Activated CD4-positive, alpha-beta T cell treated with anti-CD3 and anti-CD28 coated beads, Interleukin-2, amount 10 ng/mL, durations not matched to agents 7 days and 5 days (primary cell): ENCODE measurements at regions not wholly inside any gene's neighbourhood (a gene's known extent, or its start where the extent isn't known, plus 50 kb on each side); places are given as distances from the start of the nearest gene placed in this dataset.
"Not testable (repeated sequence)": the region's sequence is repeated elsewhere in the genome, so short reads cannot be mapped to it uniquely, and the experiment has no call there.

ENCODE experiments used
- CTCF ChIA-PET: fragments of 350-600 bp; sonication (Branson Sonifier 250); formaldehyde crosslinking; loops from one replicate; lab custom pipeline; 2021; ENCODE audit warnings: antibody characterized with exemption; lab: Charles Lee
- POLR2A ChIA-PET: fragments of 350-600 bp; sonication (Branson Sonifier 250); formaldehyde crosslinking; loops from one replicate; lab custom pipeline; 2021; ENCODE audit warnings: antibody characterized with exemption; lab: Charles Lee
- DNase-seq: peaks from one replicate; pipeline ENCODE4 v3.0.0-alpha.2; 2020
- H3K27ac Mint-ChIP-seq: one replicate; pipeline ENCODE4 v1.8.0; 2021; ENCODE audit warnings: mild to moderate bottlenecking, moderate library complexity, mixed read lengths
- H3K27me3 Mint-ChIP-seq: one replicate; pipeline ENCODE4 v1.8.0; 2021; ENCODE audit warnings: mixed read lengths
- H3K36me3 Mint-ChIP-seq: one replicate; pipeline ENCODE4 v1.8.0; 2021; ENCODE audit warnings: low read depth, mixed read lengths
- H3K4me1 Mint-ChIP-seq: one replicate; pipeline ENCODE4 v1.8.0; 2021; ENCODE audit warnings: mixed read lengths
- H3K4me3 Mint-ChIP-seq: one replicate; pipeline ENCODE4 v1.8.0; 2021; ENCODE audit warnings: mild to moderate bottlenecking, moderate library complexity, mixed read lengths
- H3K9me3 Mint-ChIP-seq: one replicate; pipeline ENCODE4 v1.8.0; 2021; ENCODE audit warnings: mixed read lengths

DNA sequence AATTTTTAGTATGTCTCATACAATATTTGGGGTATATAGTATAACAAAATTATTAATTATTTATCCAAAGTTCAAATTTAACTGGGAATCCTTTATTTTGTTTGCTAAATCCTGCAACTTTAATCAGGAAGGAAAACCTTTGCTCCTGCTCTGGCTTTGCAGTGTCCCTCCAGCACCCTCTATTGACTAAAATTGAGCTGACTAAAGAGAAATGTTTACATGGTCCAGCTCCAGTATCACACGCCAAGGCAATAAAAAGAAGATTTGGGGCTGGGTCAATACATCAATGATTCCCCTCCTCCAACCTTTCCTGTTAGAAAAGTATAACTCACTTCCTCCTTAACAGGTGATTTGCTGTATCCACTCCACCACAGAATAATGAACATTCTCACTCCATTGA lies 153.0 kb upstream of the LRRC4C start:
- Mint-ChIP-seq H3K36me3 (no peaks in the 10 kb centered on the region), H3K4me3 (no peak overlapping the region), H3K4me1 (no peaks in the 10 kb centered on the region), H3K9me3 (peaks cover 4% of the 10 kb centered on the region), H3K27me3 (no peaks in the 10 kb centered on the region), H3K27ac (no peak overlapping the region)
- ChIA-PET POLR2A (no interaction called here), CTCF (no interaction called here)
- no peak for DNase-seq

DNA sequence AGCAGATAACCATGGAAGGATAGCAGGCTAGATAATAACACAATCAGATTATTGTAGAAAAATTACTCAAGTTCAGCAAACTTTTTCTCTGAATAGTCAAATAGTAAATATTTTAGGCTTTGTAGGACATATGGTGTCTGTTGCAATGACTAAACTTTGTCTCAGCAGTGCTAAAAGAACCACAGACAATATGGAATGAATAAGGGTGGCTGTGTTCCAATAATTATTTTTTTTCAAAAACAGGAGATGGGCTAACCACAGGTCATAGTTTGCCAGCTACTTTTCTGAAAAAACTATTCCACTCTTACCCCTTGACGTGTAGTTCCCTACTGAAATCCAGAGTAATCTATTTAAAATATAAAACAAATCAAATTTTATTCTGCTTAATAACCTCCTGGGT lies 153.9 kb upstream of the LRRC4C start:
- no peak overlapping the region for H3K27ac Mint-ChIP-seq
- H3K4me1 Mint-ChIP-seq, result no peaks in the 10 kb centered on the region
- no peak for DNase-seq
- CTCF ChIA-PET, result no interaction called here
- POLR2A ChIA-PET, result no interaction called here
- no peaks in the 10 kb centered on the region for H3K36me3 Mint-ChIP-seq
- peaks cover 1% of the 10 kb centered on the region for H3K9me3 Mint-ChIP-seq
- H3K27me3 Mint-ChIP-seq, result no peaks in the 10 kb centered on the region
- no peak overlapping the region for H3K4me3 Mint-ChIP-seq

DNA sequence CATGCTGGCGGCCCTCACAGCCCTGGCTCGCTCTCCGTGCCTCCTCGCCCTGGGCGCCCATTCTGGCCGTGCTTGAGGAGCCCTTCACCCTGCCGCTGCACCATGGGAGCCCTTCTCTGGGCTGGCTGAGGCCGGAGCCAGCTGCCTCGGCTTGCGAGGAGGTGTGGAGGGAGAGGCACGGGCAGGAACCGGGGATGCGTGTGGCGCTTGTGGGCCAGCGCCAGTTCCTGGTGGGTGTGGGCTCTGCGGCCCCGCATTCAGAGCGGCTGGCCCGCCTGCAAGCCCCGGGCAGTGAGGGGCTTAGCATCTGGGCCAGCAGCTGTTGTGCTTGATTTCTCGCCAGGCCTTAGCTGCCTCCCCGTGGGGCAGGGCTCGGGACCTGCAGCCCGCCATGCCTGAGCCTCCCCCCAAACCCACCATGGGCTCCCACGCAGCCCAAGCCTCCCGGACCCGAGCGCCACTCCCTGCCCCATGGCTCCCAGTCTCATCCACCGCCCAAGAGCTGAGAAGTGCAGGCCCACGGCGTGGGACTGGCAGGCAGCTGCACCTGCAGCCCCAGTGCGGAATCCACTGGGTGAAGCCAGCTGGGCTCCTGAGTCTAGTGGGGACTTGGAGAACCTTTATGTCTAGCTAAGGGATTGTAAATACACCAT lies 163.4 kb upstream of the LRRC4C start:
- Mint-ChIP-seq H3K9me3 (peaks cover 23% of the 10 kb centered on the region), H3K4me3 (no peak overlapping the region), H3K36me3 (no peaks in the 10 kb centered on the region), H3K27me3 (no peaks in the 10 kb centered on the region), H3K27ac (no peak overlapping the region), H3K4me1 (no peaks in the 10 kb centered on the region)
- ChIA-PET CTCF (no interaction called here), POLR2A (no interaction called here)
- DNase-seq, result no peak

DNA sequence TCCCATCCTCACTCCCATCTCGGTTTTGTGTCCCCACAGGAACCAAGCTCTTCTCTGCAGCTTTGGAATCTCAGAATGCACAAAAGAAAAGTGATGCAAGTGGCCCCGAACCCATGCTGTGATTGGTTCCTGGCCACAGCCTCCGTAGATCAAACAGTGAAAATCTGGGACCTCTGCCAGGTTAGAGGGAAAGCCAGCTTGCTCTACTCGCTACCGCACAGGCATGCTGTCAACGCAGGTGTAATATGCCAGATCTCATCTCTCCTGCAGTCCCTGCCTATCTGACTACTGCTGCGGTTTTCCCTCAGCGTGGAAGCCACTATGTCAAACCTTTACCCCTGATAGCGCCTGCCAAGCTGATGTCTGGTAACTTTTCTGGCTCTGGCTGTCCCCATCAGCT lies 200.5 kb upstream of the LRRC4C start:
- Mint-ChIP-seq H3K27me3 (no peaks in the 10 kb centered on the region), H3K4me1 (no peaks in the 10 kb centered on the region), H3K4me3 (no peak overlapping the region), H3K27ac (no peak overlapping the region), H3K9me3 (peaks cover 15% of the 10 kb centered on the region), H3K36me3 (no peaks in the 10 kb centered on the region)
- DNase-seq, result no peak
- CTCF ChIA-PET, result no interaction called here
- POLR2A ChIA-PET, result no interaction called here

DNA sequence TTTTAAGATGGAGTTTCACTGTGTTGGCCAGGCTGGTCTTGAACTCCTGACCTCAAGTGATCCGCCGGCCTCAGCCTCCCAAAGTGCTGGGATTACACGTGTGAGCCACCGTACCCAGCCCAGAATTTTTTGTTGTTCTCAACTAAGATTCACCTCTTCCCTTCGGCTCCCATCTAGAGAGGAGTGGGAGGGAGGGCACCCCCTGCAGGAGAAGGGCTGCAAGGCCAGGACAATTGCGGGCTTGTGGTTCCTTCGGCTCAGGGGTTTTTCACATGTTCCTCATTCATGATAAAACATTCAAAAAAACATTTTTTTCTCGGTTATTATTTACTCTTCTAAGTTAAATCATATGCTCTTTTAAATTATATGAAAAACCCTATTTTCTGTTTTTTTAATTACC lies 201.1 kb upstream of the LRRC4C start:
- Mint-ChIP-seq H3K27me3 (no peaks in the 10 kb centered on the region), H3K4me1 (no peaks in the 10 kb centered on the region), H3K27ac (no peak overlapping the region), H3K9me3 (peaks cover 15% of the 10 kb centered on the region), H3K4me3 (no peak overlapping the region), H3K36me3 (no peaks in the 10 kb centered on the region)
- POLR2A ChIA-PET, result no interaction called here
- DNase-seq, result no peak
- CTCF ChIA-PET, result no interaction called here

DNA sequence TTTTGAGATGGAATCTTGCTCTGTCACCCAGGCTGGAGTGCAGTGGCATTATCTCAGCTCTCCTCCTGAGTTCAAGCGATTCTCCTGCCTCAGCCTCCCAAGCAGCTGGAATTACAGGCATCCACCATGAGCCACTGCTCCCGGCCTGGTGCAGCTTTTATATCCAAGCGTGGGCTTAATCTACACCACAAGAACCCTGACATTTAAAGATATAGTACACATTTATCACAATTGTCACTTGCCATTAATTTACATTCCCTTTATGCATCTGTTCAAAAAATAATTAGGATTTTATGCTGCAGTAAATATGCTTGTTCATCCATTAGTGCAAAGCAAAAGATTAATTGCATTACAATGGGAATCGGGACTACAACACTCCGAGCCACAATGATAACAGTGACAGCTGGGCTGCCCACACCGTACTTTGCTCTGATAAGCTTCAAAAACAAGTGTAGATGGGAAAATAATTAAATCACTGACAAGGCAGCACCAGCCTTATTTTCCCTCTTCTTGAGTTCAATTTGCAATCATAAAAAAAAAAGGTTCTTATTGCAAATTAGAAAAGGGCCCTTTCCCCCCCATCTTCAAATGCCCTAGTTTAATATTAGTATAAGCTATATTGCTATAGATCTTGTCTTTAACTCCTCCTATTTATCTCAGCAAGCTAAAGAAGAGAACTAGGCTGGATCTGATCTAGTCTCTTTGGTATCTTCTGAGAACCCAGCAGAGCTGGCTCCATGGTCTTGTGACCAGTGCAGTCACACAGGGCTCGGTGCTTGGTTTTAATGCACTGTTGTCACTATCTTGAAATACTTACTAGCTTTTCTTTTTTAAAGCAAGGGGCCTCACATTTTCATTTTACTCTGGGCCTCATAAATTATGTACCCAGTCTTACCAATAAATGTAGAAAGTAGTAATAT lies 206.2 kb upstream of the LRRC4C start:
- no peak for DNase-seq
- ChIA-PET POLR2A (no interaction called here), CTCF (interaction anchor here (0.7 kb wide), 1 partner anchor 63 kb away, joined by 4 read pairs; no protein-coding TSS in a partner anchor)
- Mint-ChIP-seq H3K27me3 (no peaks in the 10 kb centered on the region), H3K4me1 (no peaks in the 10 kb centered on the region), H3K27ac (no peak overlapping the region), H3K9me3 (peaks cover 14% of the 10 kb centered on the region), H3K4me3 (no peak overlapping the region), H3K36me3 (no peaks in the 10 kb centered on the region)

DNA sequence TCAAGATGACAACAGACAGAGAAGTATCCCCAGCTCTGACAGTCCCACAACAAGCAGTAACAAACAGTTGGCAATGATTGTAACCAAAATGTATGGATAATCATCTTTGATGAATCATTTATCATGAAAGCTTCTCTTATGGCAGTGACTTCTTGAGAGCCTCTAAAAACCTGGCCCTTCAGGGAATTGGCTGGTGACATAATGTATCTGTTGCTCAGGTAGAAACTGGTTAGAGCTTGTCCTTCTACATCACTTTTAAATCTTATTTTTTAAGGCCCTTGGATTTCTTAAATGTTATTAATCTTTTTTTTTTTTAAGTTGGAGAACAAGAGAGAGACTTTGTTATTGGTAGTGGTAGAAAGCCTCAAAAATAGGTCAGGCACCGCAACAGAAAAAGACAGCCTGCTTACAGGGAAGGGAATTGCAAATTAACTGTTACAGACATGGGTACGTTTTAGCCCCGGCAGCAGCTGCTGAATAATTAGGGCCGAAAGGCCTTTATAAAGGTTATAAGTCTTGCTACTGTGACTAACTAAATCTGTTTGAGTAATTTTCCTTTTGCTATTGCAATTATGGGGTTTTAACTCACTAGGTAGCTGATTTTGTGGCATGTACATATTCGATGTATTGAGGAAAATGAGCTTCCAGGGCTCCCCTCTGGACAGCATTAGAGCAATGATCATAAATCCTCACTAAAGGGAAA lies 207.7 kb upstream of the LRRC4C start:
- H3K4me1 Mint-ChIP-seq, result no peaks in the 10 kb centered on the region
- ChIA-PET POLR2A (no interaction called here), CTCF (no interaction called here)
- DNase-seq, result no peak
- H3K9me3 Mint-ChIP-seq, result peaks cover 14% of the 10 kb centered on the region
- no peak overlapping the region for H3K4me3 Mint-ChIP-seq
- H3K27ac Mint-ChIP-seq, result no peak overlapping the region
- no peaks in the 10 kb centered on the region for H3K36me3 Mint-ChIP-seq
- no peaks in the 10 kb centered on the region for H3K27me3 Mint-ChIP-seq

DNA sequence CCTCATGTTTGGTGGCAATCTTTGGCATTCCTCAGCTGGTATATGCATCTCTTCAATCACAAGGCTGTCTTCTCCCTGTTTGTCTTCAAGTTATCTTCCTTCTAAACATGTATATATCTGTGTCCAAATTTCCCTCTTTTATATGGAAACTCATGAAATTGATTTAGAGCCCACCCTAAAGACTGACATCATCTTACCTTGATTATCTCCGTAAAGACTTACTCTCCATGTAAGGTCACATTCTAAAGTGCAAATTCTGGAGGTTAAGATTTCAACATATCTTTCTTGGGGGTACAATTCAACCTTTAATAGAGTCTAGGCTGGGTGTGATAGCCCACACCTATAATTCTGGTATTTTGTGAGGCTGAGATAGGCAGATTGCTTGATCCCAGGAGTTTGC lies 215.8 kb upstream of the LRRC4C start:
- H3K4me1 Mint-ChIP-seq, result no peaks in the 10 kb centered on the region
- H3K4me3 Mint-ChIP-seq, result no peak overlapping the region
- no peak for DNase-seq
- peaks cover 2% of the 10 kb centered on the region for H3K9me3 Mint-ChIP-seq
- H3K27me3 Mint-ChIP-seq, result no peaks in the 10 kb centered on the region
- no peak overlapping the region for H3K27ac Mint-ChIP-seq
- ChIA-PET POLR2A (no interaction called here), CTCF (no interaction called here)
- no peaks in the 10 kb centered on the region for H3K36me3 Mint-ChIP-seq

DNA sequence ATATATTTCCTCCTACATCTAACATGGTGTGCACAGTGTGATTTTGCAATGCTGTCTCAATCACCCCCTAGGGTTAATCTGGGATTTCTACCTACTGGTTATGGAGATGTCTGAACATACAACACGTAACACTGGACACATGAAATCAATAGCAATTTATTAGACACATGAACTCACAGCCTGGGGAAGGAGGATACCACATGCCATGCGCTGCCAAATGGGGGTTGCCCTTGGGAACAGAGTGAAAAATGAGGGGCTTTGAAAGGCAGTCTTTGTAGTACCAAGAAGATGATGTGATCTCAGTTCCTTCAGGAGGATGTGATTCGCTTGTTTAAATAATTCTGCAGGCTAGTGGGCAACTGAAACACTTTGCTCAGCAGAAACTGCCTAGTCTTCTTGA lies 253.6 kb upstream of the LRRC4C start:
- Mint-ChIP-seq H3K27ac (no peak overlapping the region), H3K4me1 (no peaks in the 10 kb centered on the region), H3K4me3 (no peak overlapping the region), H3K27me3 (no peaks in the 10 kb centered on the region), H3K36me3 (no peaks in the 10 kb centered on the region), H3K9me3 (peaks cover 9% of the 10 kb centered on the region)
- POLR2A ChIA-PET, result no interaction called here
- CTCF ChIA-PET, result no interaction called here
- no peak for DNase-seq

DNA sequence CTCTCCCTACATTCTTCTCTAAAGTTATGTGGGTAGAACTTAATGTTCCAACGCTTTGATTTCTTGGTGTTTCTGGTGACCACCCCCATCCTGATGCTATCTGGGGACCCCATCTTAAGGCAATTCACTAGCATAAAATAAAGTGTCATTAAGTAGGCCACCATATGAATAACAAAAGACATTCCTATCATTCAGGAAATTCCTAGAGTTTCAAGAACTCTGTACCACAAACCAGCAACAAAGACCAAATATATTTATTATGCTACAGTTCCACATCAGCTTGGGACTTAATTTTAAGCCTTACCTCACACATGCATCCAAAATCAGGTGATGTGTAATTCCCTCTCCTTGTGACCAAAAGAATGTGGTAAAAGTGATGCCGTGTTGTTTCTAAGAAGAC lies 254.6 kb upstream of the LRRC4C start:
- H3K9me3 Mint-ChIP-seq, result peaks cover 9% of the 10 kb centered on the region
- H3K36me3 Mint-ChIP-seq, result no peaks in the 10 kb centered on the region
- CTCF ChIA-PET, result no interaction called here
- no peak overlapping the region for H3K27ac Mint-ChIP-seq
- POLR2A ChIA-PET, result no interaction called here
- no peak overlapping the region for H3K4me3 Mint-ChIP-seq
- no peaks in the 10 kb centered on the region for H3K4me1 Mint-ChIP-seq
- H3K27me3 Mint-ChIP-seq, result no peaks in the 10 kb centered on the region
- no peak for DNase-seq

DNA sequence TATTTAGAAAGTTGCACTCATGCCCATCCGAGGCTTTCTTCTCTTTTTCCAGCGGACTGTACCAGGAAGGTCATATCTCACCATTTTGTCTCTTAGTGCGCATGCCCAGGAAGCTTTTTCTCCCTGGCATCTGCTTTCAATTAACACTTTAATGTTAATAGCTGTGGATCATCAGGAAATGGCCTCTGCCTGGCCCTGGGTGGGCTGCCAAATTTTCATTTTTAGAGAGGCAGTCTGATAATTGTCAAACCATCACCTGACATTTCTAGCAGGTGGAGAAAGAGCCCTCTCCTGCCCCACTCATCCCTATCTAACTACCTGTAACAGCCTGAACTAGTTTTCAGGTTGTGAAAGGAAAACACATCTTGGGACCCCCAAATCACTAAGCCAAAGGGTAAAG lies 257.4 kb upstream of the LRRC4C start:
- ChIA-PET CTCF (no interaction called here), POLR2A (no interaction called here)
- no peak overlapping the region for H3K4me3 Mint-ChIP-seq
- no peaks in the 10 kb centered on the region for H3K27me3 Mint-ChIP-seq
- no peak overlapping the region for H3K27ac Mint-ChIP-seq
- peaks cover 13% of the 10 kb centered on the region for H3K9me3 Mint-ChIP-seq
- DNase-seq, result no peak
- H3K36me3 Mint-ChIP-seq, result no peaks in the 10 kb centered on the region
- no peaks in the 10 kb centered on the region for H3K4me1 Mint-ChIP-seq

DNA sequence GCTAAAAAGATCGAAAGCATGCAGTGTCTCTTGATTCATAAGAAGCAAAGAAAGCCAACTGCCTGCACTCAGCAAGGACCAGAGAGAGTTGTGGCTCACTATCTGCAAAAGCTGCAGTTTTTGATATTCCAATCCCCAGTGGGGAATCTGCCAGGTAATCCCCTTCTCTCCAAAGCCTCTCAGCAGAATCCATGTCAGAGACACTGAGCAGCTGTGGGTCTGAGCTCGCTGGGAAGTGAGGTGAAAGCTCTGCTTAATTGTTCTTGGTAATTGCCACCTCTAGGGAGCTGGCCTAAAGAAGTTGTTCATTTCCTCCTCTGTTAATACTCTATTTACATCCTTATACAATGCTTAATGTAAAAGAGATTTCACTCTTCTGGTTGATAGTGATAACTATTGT lies 261.3 kb upstream of the LRRC4C start:
- Mint-ChIP-seq H3K4me3 (no peak overlapping the region), H3K27me3 (no peaks in the 10 kb centered on the region), H3K4me1 (no peaks in the 10 kb centered on the region), H3K36me3 (no peaks in the 10 kb centered on the region), H3K9me3 (peaks cover 20% of the 10 kb centered on the region), H3K27ac (no peak overlapping the region)
- no peak for DNase-seq
- POLR2A ChIA-PET, result no interaction called here
- CTCF ChIA-PET, result no interaction called here

DNA sequence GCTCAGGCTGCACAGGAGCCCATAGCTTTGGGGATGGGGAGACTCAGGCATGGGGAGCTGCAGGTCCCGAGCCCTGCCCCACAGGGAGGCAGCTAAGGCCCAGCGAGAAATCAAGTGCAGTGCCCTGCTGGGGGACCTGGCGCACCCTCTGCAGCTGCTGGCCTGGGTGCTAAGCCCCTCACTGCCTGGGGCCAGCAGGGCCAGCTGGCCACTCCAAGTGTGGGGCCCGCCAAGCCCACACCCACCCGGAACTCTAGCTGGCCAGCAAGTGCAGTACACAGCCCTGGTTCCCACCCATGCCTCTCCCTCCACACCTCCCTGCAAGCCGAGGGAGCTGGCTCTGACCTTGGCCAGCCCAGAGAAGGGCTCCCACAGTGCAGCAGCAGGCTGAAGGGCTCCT lies 268.7 kb upstream of the LRRC4C start:
- DNase-seq, result not testable (repeated sequence)
- peaks cover 22% of the 10 kb centered on the region for H3K9me3 Mint-ChIP-seq

More for the DNA sequence above, 268.7 kb upstream of the LRRC4C start:
- H3K36me3 Mint-ChIP-seq, POLR2A ChIA-PET, H3K27me3 Mint-ChIP-seq, CTCF ChIA-PET, H3K27ac Mint-ChIP-seq, H3K4me3 Mint-ChIP-seq, H3K4me1 Mint-ChIP-seq: not testable (repeated sequence)
